ENCODE measurements at regions not wholly inside any gene's neighbourhood (a gene's known extent, or its start where the extent isn't known, plus 50 kb on each side); places are given as distances from the start of the nearest gene placed in this dataset.

DNA sequence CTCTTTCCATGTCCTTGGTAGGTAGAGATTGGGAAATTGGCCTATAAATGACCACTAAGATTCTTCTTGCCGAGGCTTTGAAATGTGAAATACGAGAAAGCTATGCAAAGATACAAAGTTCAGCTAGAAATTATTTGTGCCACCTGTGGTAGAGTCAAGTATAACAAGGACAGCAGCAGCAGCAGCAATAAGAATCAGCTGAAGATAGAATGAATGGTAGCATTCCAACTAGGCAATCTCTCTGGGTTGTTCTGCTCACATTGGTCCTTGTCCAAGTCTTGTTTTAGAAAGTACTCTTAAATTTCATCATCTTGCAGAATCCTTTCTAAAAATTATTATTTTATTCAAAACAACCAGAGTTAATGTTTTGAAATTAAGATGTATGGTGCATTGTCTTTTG, 67.8 kb upstream of the PCDH10 start:
- TF ChIP-seq, protein P1, sequence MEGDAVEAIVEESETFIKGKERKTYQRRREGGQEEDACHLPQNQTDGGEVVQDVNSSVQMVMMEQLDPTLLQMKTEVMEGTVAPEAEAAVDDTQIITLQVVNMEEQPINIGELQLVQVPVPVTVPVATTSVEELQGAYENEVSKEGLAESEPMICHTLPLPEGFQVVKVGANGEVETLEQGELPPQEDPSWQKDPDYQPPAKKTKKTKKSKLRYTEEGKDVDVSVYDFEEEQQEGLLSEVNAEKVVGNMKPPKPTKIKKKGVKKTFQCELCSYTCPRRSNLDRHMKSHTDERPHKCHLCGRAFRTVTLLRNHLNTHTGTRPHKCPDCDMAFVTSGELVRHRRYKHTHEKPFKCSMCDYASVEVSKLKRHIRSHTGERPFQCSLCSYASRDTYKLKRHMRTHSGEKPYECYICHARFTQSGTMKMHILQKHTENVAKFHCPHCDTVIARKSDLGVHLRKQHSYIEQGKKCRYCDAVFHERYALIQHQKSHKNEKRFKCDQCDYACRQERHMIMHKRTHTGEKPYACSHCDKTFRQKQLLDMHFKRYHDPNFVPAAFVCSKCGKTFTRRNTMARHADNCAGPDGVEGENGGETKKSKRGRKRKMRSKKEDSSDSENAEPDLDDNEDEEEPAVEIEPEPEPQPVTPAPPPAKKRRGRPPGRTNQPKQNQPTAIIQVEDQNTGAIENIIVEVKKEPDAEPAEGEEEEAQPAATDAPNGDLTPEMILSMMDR (IDR thresholded peaks at IDR 0.05; ENCODE audit: unreplicated experiment) = no peak
- peaks cover 17% of the 10 kb centered on the region for H3K9me3 Mint-ChIP-seq
- no peaks in the 10 kb centered on the region for H3K27me3 Mint-ChIP-seq (ENCODE audit: low read depth)
- DNase-seq (ENCODE audit: low spot score in 2 of 2, unreplicated experiment in 2 of 2) = no peak
- H3K36me3 Mint-ChIP-seq = no peaks in the 10 kb centered on the region
- H3K27ac Mint-ChIP-seq = no peak overlapping the region
- no peak overlapping the region for H3K4me3 Mint-ChIP-seq
- H3K4me1 Mint-ChIP-seq = peaks cover 2% of the 10 kb centered on the region

DNA sequence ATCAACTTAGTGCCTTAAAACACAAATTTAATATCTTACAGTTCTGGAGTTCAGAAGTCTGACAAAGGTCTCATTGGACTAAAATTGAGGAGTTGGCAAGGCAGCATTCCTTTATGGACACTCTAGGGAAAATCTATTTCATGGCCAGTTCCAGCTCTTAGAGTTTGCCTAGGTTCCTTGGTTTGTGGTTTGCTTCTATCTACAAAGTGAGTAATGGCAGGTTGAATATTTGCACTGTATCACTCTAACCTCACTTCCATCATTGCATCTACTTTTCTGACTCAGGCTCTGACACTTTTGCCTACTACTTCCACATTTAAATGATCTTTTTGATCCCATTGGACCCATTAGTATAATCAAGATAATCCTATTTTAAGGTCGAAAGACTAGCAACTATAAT, 64.7 kb upstream of the PCDH10 start:
- no peak overlapping the region for H3K4me3 Mint-ChIP-seq

DNA sequence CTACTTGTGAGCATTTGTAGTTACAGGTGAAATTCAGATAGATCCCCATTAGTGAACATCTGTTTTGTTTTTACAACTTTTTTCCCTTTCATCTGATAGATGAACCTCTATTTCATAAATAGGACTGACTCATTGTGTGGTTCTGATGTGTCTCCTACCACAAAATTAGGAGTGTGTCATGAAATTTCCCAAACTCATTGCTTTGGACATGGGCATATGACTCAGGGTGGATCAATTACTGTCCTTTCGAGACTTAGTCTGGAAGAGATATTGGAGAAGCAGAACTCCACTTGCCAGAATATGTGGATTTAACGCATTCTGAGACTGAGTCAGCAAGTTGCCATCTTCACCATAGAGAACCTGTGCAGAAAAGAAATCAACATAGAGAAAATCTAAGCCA, 53.5 kb upstream of the PCDH10 start:
- H3K9me3 Mint-ChIP-seq = peaks cover 13% of the 10 kb centered on the region
- no peaks in the 10 kb centered on the region for H3K27me3 Mint-ChIP-seq (ENCODE audit: low read depth)
- TF ChIP-seq, protein P1 (IDR thresholded peaks at IDR 0.05; ENCODE audit: unreplicated experiment) = no peak
- DNase-seq (ENCODE audit: low spot score in 2 of 2, unreplicated experiment in 2 of 2) = no peak
- no peak overlapping the region for H3K4me3 Mint-ChIP-seq
- no peaks in the 10 kb centered on the region for H3K36me3 Mint-ChIP-seq
- H3K27ac Mint-ChIP-seq = no peak overlapping the region
- no peaks in the 10 kb centered on the region for H3K4me1 Mint-ChIP-seq

More for the DNA sequence above, 64.7 kb upstream of the PCDH10 start:
- Mint-ChIP-seq H3K9me3 (no peaks in the 10 kb centered on the region), H3K27ac (no peak overlapping the region), H3K36me3 (no peaks in the 10 kb centered on the region), H3K4me1 (peaks cover 2% of the 10 kb centered on the region), H3K27me3 (ENCODE audit: low read depth) (no peaks in the 10 kb centered on the region)
- no peak for DNase-seq (ENCODE audit: low spot score in 2 of 2, unreplicated experiment in 2 of 2)
- TF ChIP-seq, protein P1 (IDR thresholded peaks at IDR 0.05; ENCODE audit: unreplicated experiment) = no peak

DNA sequence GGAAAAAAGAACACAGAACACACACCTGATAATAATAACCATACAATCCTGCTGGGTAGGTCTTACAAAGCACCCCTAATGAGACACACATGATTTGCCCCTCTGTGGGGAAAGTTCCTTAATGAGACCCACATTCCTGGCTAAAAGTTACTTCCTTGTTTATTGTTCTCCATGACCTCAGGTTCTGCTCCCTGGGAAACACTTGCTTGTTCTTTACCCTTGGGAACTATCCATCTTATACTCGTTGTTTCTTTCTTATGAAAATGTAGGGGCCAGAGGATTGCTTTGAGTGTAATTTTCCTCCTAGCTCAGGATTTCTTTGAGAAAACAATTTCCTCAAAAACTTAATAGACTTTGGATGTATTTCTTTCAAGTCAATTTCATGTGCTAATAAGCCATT, 52.1 kb upstream of the PCDH10 start:
- Mint-ChIP-seq H3K36me3 (no peaks in the 10 kb centered on the region), H3K4me1 (no peaks in the 10 kb centered on the region), H3K27ac (no peak overlapping the region), H3K4me3 (no peak overlapping the region), H3K9me3 (peaks cover 13% of the 10 kb centered on the region), H3K27me3 (ENCODE audit: low read depth) (no peaks in the 10 kb centered on the region)
- DNase-seq (ENCODE audit: low spot score in 2 of 2, unreplicated experiment in 2 of 2) = no peak
- TF ChIP-seq, protein P1 (IDR thresholded peaks at IDR 0.05; ENCODE audit: unreplicated experiment) = no peak
